ENCODE measurements at regions not wholly inside any gene's neighbourhood (a gene's known extent, or its start where the extent isn't known, plus 50 kb on each side); places are given as distances from the start of the nearest gene placed in this dataset.

GRCh38 chr17:65442691-65443090 is 118.8 kb downstream of the AXIN2 start:
- DNase-seq = no peak

- DNase-seq = no peak
Observed at GRCh38 chr17:65442250-65442649, 119.2 kb downstream of the AXIN2 start.

GRCh38 chr17:65441053-65441605 is 120.3 kb downstream of the AXIN2 start:
- DNase-seq = no peak

GRCh38 chr17:65438708-65439294 is 122.6 kb downstream of the AXIN2 start:
- DNase-seq = no peak

GRCh38 chr17:65438173-65438572 is 123.3 kb downstream of the AXIN2 start:
- no peak for DNase-seq

GRCh38 chr17:65436871-65437270 is 124.6 kb downstream of the AXIN2 start:
- no peak for DNase-seq

GRCh38 chr17:65434878-65435277 is 126.6 kb downstream of the AXIN2 start:
- DNase-seq = no peak

- no peak for DNase-seq
Observed at GRCh38 chr17:65434251-65434650, 127.2 kb downstream of the AXIN2 start.

- no peak for DNase-seq
Observed at GRCh38 chr17:65433592-65433991, 127.9 kb downstream of the AXIN2 start.

- DNase-seq = no peak
Observed at GRCh38 chr17:65433157-65433556, 128.3 kb downstream of the AXIN2 start.

- no peak for DNase-seq
Observed at GRCh38 chr17:65431116-65431515, 130.3 kb downstream of the AXIN2 start.

- no peak for DNase-seq
Observed at GRCh38 chr17:65430209-65430833, 131.1 kb downstream of the AXIN2 start.

GRCh38 chr17:65423346-65424140 is 137.9 kb downstream of the AXIN2 start:
- DNase-seq = no peak

GRCh38 chr17:65418622-65419021 is 142.8 kb downstream of the AXIN2 start:
- DNase-seq = no peak

- no peak for DNase-seq
Observed at GRCh38 chr17:65417406-65418221, 143.8 kb downstream of the AXIN2 start.

GRCh38 chr17:65415991-65416390 is 145.5 kb downstream of the AXIN2 start:
- no peak for DNase-seq

- no peak for DNase-seq
Observed at GRCh38 chr17:65413390-65413789, 148.1 kb downstream of the AXIN2 start.

- DNase-seq = no peak
Observed at GRCh38 chr17:65409381-65409780, 152.1 kb downstream of the AXIN2 start.

- no peak for DNase-seq
Observed at GRCh38 chr17:65408050-65408449, 153.4 kb downstream of the AXIN2 start.

- no peak for DNase-seq
Observed at GRCh38 chr17:65407017-65407416, 154.4 kb downstream of the AXIN2 start.

GRCh38 chr17:65406552-65406951 is 154.9 kb downstream of the AXIN2 start:
- no peak for DNase-seq

GRCh38 chr17:65405563-65405962 is 155.9 kb downstream of the AXIN2 start:
- no peak for DNase-seq

- DNase-seq = no peak
Observed at GRCh38 chr17:65404761-65405160, 156.7 kb downstream of the AXIN2 start.

Data from femur (tissue), 1 donor.